BLaER1 (cell line): ENCODE measurements at regions not wholly inside any gene's neighbourhood (a gene's known extent, or its start where the extent isn't known, plus 50 kb on each side); places are given as distances from the start of the nearest gene placed in this dataset.

Source experiments
- H3K27ac ChIP-seq: shearing (Covaris generic); formaldehyde crosslinking; 2 replicates; pipeline ENCODE4 v1.8.1; 2022
- H3K27me3 ChIP-seq: shearing (Covaris generic); formaldehyde crosslinking; 2 replicates; pipeline ENCODE4 v1.8.1; 2022
- H3K36me3 ChIP-seq: shearing (Covaris generic); formaldehyde crosslinking; 2 replicates; pipeline ENCODE4 v1.8.1; 2022
- H3K4me1 ChIP-seq: shearing (Covaris generic); formaldehyde crosslinking; 2 replicates; pipeline ENCODE4 v1.8.1; 2022
- H3K4me2 ChIP-seq: shearing (Covaris generic); formaldehyde crosslinking; 2 replicates; pipeline ENCODE4 v1.8.1; 2022
- H3K4me3 ChIP-seq: shearing (Covaris generic); formaldehyde crosslinking; 2 replicates; pipeline ENCODE4 v1.8.1; 2022
- H3K9ac ChIP-seq: shearing (Covaris generic); formaldehyde crosslinking; 2 replicates; pipeline ENCODE4 v1.8.1; 2022
- H3K9me3 ChIP-seq: shearing (Covaris generic); formaldehyde crosslinking; 2 replicates; pipeline ENCODE4 v1.8.1; 2022
- H4K20me1 ChIP-seq: shearing (Covaris generic); formaldehyde crosslinking; 2 replicates; pipeline ENCODE4 v1.8.1; 2022
- Cebpa-rat ChIP-seq: shearing (Covaris generic); IDR thresholded peaks from 2 replicates; pipeline ENCODE4 v1.8.1; 2022

GRCh38 chr20:57879437-57879778 lies 169.6 kb upstream of the PMEPA1 start:
- H3K27me3 ChIP-seq = no peaks in the 10 kb centered on the region
- H3K9me3 ChIP-seq = no peaks in the 10 kb centered on the region
- H3K4me2 ChIP-seq = no peak overlapping the region
- H3K4me3 ChIP-seq = no peak overlapping the region
- H3K4me1 ChIP-seq = no peaks in the 10 kb centered on the region
- H4K20me1 ChIP-seq = no peaks in the 10 kb centered on the region
- TF ChIP-seq Cebpa-rat = no peak
- H3K36me3 ChIP-seq = no peaks in the 10 kb centered on the region
- H3K9ac ChIP-seq = no peak overlapping the region
- no peak overlapping the region for H3K27ac ChIP-seq

DNA sequence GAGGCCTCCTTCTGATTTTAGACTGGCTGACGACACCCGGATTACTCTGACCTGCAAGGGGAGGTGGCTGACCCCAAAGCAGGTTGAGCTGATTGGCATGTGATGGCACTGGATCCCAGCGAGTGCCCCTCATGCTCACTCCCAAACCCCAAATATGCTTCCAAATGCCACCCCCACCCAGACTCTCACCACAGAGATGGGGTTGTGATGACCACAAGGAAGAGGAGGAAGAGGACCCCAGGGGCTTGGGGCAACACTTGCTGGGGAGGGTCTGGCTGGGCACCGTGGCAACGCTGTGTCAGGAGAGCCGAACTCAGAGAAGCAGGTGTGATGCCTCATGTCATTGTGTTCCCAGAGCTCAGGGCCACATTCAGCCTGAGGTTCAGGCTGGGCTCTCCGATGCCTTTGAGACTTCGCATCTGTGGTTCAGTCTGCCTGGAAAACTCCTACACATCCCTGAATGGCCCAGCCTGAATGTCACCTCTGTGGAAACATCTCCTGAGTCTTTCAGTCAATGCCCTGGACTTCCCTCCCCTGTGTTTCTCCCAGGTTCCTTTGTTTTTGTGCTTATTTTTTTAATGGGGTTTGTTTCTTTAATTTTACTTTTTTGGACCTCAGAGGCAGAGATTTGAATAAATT lies 169.1 kb upstream of the PMEPA1 start:
- no peaks in the 10 kb centered on the region for H3K27me3 ChIP-seq
- H3K4me1 ChIP-seq = no peaks in the 10 kb centered on the region
- H3K27ac ChIP-seq = no peak overlapping the region
- no peak overlapping the region for H3K4me3 ChIP-seq
- no peaks in the 10 kb centered on the region for H4K20me1 ChIP-seq
- no peak overlapping the region for H3K4me2 ChIP-seq
- H3K9ac ChIP-seq = no peak overlapping the region
- TF ChIP-seq Cebpa-rat = no peak
- H3K9me3 ChIP-seq = no peaks in the 10 kb centered on the region
- H3K36me3 ChIP-seq = no peaks in the 10 kb centered on the region

DNA sequence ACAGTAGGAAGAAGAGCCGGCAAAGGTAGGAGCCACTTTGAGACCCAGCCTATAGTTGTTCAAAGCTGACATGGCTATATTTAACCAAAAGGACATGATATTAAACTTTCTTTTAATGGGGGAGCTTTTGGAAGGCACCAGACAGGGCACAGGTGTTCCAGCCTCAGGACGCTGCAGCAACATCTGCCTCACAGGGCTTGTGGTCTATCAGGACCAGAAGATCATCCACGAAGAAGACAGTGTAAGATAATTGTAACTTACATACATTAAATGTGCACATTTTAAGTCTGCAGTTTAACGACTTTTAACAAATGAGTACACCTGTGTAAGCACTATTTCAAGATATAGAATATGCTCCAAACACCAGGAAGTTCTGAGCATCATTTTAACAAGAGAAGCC lies 168.2 kb upstream of the PMEPA1 start:
- Histone ChIP-seq H3K4me3 (no peak overlapping the region), H4K20me1 (no peaks in the 10 kb centered on the region), H3K4me2 (no peak overlapping the region), H3K9me3 (no peaks in the 10 kb centered on the region), H3K27me3 (no peaks in the 10 kb centered on the region), H3K36me3 (no peaks in the 10 kb centered on the region), H3K27ac (no peak overlapping the region), H3K9ac (no peak overlapping the region), H3K4me1 (no peaks in the 10 kb centered on the region)
- TF ChIP-seq Cebpa-rat = no peak

GRCh38 chr20:57877131-57877824 lies 167.5 kb upstream of the PMEPA1 start:
- Histone ChIP-seq H3K9me3 (0 out of 2 replicates have a peak, but pooled peaks cover 5% of the 10 kb centered on the region), H3K4me3 (no peak overlapping the region), H3K9ac (no peak overlapping the region), H3K4me1 (no peaks in the 10 kb centered on the region), H3K36me3 (no peaks in the 10 kb centered on the region), H4K20me1 (no peaks in the 10 kb centered on the region), H3K4me2 (no peak overlapping the region), H3K27me3 (no peaks in the 10 kb centered on the region), H3K27ac (no peak overlapping the region)
- no peak for TF ChIP-seq Cebpa-rat

DNA sequence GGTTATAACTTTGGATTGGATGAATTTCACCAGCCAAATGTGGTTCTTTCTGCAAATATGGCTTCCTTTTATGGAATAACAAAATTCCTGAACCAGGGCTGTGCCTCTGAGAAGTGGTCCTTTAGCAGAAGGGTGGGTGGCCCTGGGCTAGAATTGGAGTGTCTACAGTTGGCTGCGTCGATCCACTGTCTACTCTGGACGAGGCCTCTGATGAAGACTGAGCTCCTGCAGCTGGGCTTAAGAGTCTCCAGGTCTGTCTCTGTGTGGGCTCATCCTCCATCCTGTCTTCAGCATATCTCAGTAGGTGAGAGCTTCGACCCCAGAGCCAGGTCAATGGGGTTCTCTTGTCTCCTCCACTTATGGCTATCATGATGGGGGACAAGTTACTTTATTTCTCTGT lies 166.3 kb upstream of the PMEPA1 start:
- Histone ChIP-seq H3K9me3 (0 out of 2 replicates have a peak, but pooled peaks cover 5% of the 10 kb centered on the region), H3K27ac (no peak overlapping the region), H3K4me2 (no peak overlapping the region), H3K9ac (no peak overlapping the region), H3K27me3 (no peaks in the 10 kb centered on the region), H4K20me1 (no peaks in the 10 kb centered on the region), H3K4me1 (no peaks in the 10 kb centered on the region), H3K36me3 (no peaks in the 10 kb centered on the region), H3K4me3 (no peak overlapping the region)
- no peak for TF ChIP-seq Cebpa-rat

DNA sequence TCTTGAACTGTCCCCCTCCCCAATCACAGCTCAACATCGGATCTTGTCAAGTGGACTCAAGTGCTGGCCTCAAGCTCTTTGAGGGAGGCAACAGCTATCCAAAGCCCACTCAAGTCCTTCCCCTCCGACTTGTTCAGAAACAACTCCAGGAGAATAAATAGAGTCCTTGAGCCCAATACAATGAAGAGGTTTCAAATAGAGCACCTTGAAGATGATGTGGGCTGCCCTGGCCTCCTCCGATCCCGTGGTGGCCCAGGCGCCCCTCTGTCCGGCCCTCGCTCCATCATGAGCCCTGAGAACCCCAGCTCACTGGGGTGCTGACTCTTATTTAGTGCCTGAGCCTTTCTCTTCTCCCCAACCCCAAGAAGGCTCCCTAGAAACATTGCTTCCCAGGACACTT lies 164.3 kb upstream of the PMEPA1 start:
- H3K27ac ChIP-seq = no peak overlapping the region
- no peaks in the 10 kb centered on the region for H3K27me3 ChIP-seq
- H3K4me1 ChIP-seq = 0 out of 2 replicates have a peak, but pooled peaks cover 3% of the 10 kb centered on the region
- no peaks in the 10 kb centered on the region for H3K36me3 ChIP-seq
- H3K4me2 ChIP-seq = no peak overlapping the region
- no peaks in the 10 kb centered on the region for H4K20me1 ChIP-seq
- H3K9me3 ChIP-seq = 0 out of 2 replicates have a peak, but pooled peaks cover 5% of the 10 kb centered on the region
- no peak for TF ChIP-seq Cebpa-rat
- H3K9ac ChIP-seq = no peak overlapping the region
- H3K4me3 ChIP-seq = no peak overlapping the region

GRCh38 chr20:57872816-57873409 lies 163.1 kb upstream of the PMEPA1 start:
- no peak overlapping the region for H3K27ac ChIP-seq
- no peaks in the 10 kb centered on the region for H3K27me3 ChIP-seq
- no peaks in the 10 kb centered on the region for H3K36me3 ChIP-seq
- no peak for TF ChIP-seq Cebpa-rat
- no peak overlapping the region for H3K4me2 ChIP-seq
- H3K4me1 ChIP-seq = peaks cover 14% of the 10 kb centered on the region
- H3K9me3 ChIP-seq = 0 out of 2 replicates have a peak, but pooled peaks cover 5% of the 10 kb centered on the region
- H3K4me3 ChIP-seq = no peak overlapping the region
- H3K9ac ChIP-seq = no peak overlapping the region
- no peaks in the 10 kb centered on the region for H4K20me1 ChIP-seq

- 0 out of 2 replicates have a peak, but pooled peaks cover 5% of the 10 kb centered on the region for H3K9me3 ChIP-seq
- no peaks in the 10 kb centered on the region for H3K27me3 ChIP-seq
- no peak overlapping the region for H3K27ac ChIP-seq
- H3K36me3 ChIP-seq = no peaks in the 10 kb centered on the region
- no peaks in the 10 kb centered on the region for H4K20me1 ChIP-seq
- H3K4me3 ChIP-seq = no peak overlapping the region
- peaks cover 14% of the 10 kb centered on the region for H3K4me1 ChIP-seq
- no peak overlapping the region for H3K4me2 ChIP-seq
- H3K9ac ChIP-seq = no peak overlapping the region
- TF ChIP-seq Cebpa-rat = no peak
These were observed 161.4 kb upstream of the PMEPA1 start for GRCh38 chr20:57871237-57871632.

GRCh38 chr20:57870597-57871236 lies 160.9 kb upstream of the PMEPA1 start:
- no peaks in the 10 kb centered on the region for H3K27me3 ChIP-seq
- no peaks in the 10 kb centered on the region for H3K36me3 ChIP-seq
- no peak overlapping the region for H3K4me2 ChIP-seq
- peaks cover 14% of the 10 kb centered on the region for H3K4me1 ChIP-seq
- H3K4me3 ChIP-seq = no peak overlapping the region
- no peak overlapping the region for H3K27ac ChIP-seq
- no peak overlapping the region for H3K9ac ChIP-seq
- 0 out of 2 replicates have a peak, but pooled peaks cover 5% of the 10 kb centered on the region for H3K9me3 ChIP-seq
- no peaks in the 10 kb centered on the region for H4K20me1 ChIP-seq
- no peak for TF ChIP-seq Cebpa-rat

DNA sequence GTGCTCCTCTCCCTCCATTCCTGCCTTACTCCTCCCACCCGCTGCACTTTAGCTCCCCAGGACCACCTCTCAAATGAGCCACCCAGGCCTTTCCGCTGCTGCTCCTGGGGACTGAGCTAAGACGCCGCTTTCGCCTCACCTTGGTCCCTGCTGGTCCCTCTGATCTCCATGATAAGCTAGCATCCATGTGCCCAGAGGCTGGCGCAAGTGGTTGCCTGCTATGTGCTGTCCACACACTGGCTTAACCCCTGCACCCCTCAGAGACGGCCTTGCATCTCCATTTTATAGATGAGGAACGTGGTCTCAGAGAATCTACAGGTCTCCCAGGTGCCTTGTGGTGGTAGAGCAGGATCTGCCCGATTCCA lies 160.1 kb upstream of the PMEPA1 start:
- Histone ChIP-seq H3K27me3 (no peaks in the 10 kb centered on the region), H4K20me1 (no peaks in the 10 kb centered on the region), H3K27ac (no peak overlapping the region), H3K36me3 (no peaks in the 10 kb centered on the region), H3K4me3 (no peak overlapping the region), H3K4me1 (peaks cover 14% of the 10 kb centered on the region), H3K9me3 (0 out of 2 replicates have a peak, but pooled peaks cover 5% of the 10 kb centered on the region), H3K9ac (no peak overlapping the region), H3K4me2 (no peak overlapping the region)
- no peak for TF ChIP-seq Cebpa-rat
